Urothelium cell line (cell line): ENCODE measurements at regions not wholly inside any gene's neighbourhood (a gene's known extent, or its start where the extent isn't known, plus 50 kb on each side); places are given as distances from the start of the nearest gene placed in this dataset.
"Not testable (repeated sequence)": the region's sequence is repeated elsewhere in the genome, so short reads cannot be mapped to it uniquely, and the experiment has no call there.

ENCODE experiments used
- DNase-seq: peaks from one replicate; pipeline ENCODE4 v3.0.0; 2011; ENCODE audit warnings: low spot score, mixed read lengths
- FAIRE-seq: peaks from 2 replicates; lab custom pipeline; 2011; peaks lifted over from hg19 to GRCh38; lab: Jason Lieb, UNC

GRCh38 chr6:156616495-156616894 lies 160.7 kb upstream of the ARID1B start:
- DNase-seq (no peak), FAIRE-seq (no peak)

GRCh38 chr6:156613996-156614395 lies 163.2 kb upstream of the ARID1B start:
- DNase-seq (no peak), FAIRE-seq (no peak)

GRCh38 chr6:156612361-156612760 lies 164.8 kb upstream of the ARID1B start:
- DNase-seq, result no peak
- FAIRE-seq, result no peak

DNA sequence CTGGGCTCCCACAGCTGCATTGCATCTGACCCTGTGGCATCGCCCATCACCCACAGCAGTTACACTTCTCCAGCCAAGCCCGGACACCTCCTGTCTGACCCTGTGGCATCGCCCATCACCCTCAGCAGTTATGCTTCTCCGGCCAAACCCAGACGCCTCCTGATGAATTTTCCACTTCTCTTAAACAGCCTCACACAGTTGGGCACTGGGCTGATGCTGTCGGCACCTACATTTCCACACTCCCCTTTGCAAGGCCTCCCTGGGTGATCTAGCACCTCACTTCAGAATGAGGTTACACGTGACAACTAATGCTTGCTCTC lies 175.2 kb upstream of the ARID1B start:
- DNase-seq (no peak), FAIRE-seq (no peak)

- FAIRE-seq, result no peak
- no peak for DNase-seq
Measured at GRCh38 chr6:156601152-156602065, 175.8 kb upstream of the ARID1B start.

DNA sequence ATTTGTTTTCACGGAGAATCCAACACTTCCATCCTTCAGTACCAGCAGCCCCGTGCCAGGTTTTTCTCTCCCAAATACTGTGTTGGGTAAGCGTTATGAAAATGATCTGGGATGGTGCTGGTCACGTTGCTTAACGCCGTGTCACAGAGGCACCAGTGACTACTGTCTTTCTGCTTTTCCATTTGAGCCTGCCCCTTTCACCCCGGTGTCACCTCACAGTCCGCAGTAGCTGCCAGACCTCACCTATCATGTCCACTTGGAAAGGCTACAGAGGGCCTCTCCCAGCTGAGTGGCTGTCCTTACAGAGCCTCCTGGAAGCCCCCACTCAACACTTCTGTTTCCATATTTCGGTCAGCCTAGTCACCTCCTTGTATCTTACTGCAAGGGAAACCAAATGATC lies 176.5 kb upstream of the ARID1B start:
- no peak for DNase-seq
- no peak for FAIRE-seq

DNA sequence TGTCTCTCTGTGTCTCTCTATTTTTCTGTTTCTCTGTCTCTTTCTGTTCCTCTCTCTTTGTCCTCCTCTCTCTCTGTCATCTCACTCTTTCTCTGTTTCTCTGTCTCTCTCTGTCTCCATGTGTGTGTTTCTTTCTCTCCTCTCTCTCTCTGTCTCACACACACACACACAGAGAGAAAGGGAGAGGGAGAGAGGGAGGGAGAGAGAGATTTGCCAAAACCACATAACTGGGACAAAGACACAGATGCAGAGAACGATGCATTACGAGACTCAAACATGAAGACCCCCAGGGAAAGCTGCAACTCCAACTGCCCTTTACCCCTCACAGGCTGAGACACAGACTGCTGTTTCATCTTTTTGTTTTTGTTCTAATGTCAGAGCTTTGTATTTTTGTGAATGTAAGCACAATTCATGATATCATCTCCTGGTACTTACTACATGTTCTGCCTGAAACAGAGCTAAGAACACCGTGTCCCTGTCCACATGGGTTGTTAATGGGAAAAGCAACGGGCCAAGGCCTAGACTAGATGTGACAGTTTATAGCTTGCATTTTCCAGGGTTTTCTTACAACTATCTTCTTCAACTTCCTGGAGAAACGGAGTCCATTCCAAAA lies 177.1 kb upstream of the ARID1B start:
- DNase-seq (no peak), FAIRE-seq (no peak)

- no peak for FAIRE-seq
- DNase-seq, result no peak
Measured at GRCh38 chr6:156599366-156599765, 177.8 kb upstream of the ARID1B start.

DNA sequence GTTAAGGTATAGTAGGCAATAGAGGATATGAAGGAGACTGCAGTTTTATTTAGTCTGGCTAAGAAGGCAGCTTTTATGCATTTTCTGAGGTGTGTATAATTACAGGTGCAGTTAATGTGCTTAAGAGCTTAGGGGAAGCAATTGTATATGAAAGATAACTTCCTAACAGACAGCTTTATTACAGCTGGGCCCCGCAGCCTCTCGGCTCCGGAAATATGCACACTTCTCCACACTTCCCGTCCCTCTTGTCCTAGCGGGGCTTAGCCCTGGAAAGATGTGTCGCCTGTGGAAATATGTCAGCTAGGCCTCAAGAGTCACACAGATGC lies 178.4 kb upstream of the ARID1B start:
- FAIRE-seq, result no peak
- DNase-seq, result no peak

DNA sequence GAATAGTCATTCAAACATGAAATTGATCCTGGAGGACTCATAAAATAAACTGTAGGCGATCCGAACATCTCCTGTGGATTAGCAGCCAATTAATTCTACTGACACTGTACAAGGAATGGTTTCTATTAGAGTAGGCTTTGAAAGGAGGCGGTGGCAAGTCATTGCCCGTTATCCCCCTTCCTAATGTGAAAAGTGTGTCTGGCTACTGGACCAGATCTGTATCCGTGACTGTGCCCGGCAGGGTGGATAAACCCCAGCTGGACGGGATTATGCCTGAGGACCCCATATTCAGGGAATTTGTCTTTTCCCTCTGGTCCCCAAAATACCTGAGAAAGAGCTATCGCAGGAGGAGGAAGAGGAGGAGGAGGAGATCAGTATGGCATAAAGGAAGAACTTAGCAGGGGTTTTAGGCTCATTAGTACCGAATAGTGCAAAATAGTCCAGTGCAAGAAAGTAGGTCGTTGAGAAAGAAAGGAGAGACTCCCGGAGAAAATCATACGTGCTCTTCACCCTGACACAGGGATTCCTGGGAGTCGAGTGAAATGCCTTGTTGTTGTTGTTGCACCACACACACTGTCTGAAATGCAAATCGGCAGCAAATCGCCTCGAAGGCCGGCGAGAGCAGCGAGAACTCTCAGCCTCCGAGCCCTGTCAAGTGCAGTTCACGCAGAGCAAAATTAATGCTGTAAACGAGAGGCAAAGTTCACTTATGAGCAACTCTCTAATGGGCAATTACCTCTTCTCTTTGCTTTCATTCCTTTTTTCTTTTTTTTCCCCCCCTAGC lies 178.9 kb upstream of the ARID1B start:
- FAIRE-seq, result no peak
- no peak for DNase-seq

DNA sequence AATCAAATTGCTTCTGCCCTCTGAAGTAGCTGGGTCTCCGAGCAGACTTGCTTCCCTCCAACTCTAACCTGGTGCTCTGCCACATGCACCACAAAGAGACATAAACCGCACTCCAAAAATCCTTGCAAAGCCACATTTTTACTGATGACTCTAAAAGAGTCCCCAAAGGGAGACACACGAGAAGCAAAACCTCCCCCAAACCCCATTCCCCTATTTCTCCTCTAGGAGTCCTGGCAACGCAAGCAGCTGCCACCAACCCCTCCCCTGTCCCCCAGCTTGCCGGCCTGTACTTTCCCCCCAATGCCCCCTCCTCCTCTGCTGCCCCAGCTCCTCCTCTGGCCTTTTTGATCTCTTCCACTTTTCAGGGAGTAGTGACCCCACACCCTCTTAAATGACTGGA lies 180.1 kb upstream of the ARID1B start:
- DNase-seq (no peak), FAIRE-seq (no peak)

DNA sequence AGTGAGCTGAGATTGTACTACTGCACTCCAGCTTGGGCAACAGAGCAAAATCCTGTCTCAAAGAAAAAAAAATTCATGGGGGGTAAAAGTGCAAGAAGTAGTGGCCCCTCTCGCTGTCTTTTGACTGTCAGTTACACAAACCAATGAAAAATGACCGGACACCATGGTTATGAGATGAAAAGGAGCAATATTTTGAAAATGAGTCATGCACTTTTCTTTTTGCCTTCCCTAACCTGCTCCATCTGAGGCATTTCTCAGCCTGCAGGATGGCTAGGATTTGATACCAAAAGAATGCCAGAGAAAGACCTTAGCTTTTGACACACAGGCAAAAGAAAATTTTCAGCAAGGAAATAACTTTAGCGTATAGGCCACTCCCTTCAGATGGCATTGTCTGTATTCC lies 181.7 kb upstream of the ARID1B start:
- FAIRE-seq (no peak), DNase-seq (peak; percentile 58)

- FAIRE-seq, result no peak
- no peak for DNase-seq
Measured at GRCh38 chr6:156593893-156594292, 183.3 kb upstream of the ARID1B start.

- no peak for FAIRE-seq
- DNase-seq, result no peak
Measured at GRCh38 chr6:156593127-156593526, 184.1 kb upstream of the ARID1B start.

GRCh38 chr6:156590482-156590881 lies 186.7 kb upstream of the ARID1B start:
- no peak for FAIRE-seq

DNA sequence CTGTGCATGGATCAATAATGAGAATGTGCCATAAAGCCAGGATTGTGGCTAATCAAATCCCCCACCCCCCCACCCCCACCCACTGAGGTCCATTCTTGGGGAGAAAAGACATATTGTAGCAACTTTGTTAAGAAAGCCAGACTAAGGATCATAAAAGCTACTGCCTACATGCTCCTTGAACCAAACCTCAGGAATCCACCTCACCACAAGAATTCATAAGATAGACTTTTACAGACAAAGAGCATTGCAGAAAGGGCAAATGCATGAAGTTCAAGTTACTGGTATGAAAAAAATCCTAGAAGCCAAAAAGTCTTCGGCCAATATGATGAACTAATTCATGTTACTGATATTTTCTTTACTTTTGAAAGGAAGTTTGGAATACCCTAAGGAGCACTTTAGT lies 187.9 kb upstream of the ARID1B start:
- FAIRE-seq, result no peak
- DNase-seq, result peak; percentile 64

More at GRCh38 chr6:156590482-156590881, 186.7 kb upstream of the ARID1B start:
- no peak for DNase-seq

DNA sequence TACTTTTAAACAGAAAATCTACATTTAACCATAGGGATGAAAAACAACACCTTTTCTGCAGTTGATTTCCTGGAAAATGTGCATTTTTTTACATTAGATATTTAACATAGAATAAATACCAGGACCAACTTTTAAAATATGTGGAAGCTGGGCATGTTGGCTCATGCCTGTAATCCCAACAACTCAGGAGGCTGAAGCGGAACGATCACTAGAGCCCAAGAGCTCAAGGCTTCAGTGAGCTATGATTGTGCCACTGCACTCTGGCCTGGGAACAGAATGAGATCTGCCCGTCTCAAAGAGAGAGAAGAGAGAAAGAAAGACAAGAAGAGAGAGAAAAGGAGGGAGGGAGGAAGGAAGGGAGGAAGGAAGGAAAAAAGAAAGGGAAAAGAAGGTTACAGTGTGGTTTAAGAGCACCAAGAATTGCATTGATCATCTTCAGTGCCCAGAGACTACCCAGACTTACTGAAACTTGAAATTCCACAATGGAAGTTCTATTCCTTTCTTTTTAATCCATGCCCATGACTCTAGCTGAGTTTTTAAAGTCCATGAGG lies 189.4 kb upstream of the ARID1B start:
- DNase-seq, result no peak
- FAIRE-seq, result no peak

DNA sequence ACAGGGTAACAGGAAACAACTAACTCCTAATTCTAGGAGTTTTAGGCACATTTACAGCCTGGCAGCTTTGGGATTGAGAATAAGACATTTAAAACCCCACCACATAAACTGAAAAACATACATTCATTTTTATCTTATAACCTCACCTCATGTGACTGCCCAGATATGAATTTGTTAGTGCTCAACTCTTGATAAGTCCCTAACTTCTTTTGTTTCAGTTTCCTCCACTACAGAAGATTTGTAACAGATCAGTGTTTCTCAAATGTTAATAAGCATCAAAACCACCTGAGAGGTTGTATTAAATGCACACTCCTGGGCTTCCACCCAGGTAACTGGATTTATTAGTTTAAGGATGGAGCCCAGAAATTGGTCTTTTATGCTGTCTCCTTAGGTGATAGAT lies 190.1 kb upstream of the ARID1B start:
- DNase-seq (no peak), FAIRE-seq (no peak)

- no peak for FAIRE-seq
- DNase-seq, result no peak
Measured at GRCh38 chr6:156585859-156586258, 191.3 kb upstream of the ARID1B start.

DNA sequence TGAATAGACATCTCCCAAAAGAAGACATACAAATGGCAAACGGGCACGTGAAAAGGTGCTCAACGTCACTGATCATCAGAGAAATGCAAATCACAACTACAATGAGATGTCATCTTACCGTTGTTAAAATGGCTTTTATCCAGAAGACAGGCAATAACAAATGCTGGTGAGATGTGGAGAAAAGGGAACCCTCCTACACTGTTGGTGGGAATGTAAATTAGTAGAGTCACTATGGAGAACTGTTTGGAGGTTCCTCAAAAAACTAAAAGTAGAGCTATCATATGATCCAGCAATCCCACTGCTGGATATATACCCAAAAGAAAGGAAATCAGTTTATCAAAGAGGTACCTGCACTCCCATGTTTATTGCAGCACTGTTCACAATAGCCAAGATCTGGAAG lies 193.1 kb upstream of the ARID1B start:
- DNase-seq, FAIRE-seq: not testable (repeated sequence)

DNA sequence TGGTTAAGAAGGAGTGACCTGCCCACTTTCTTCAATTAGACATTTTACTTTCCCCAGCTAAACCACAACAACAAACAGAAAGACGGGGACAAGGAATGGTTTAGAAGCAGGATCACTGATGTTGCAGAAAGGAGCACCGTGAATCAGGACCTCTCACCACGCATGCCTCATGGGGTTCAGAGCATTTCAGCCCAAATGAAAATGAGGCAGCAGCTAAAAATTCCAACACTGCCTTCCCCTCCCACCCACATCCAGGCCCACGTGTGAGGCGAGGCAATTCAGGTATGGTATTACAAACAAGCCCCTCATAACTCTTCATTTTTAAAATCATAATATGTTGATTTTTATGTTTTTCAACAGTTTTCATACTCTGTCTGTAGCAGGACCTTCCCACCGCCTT lies 194.1 kb upstream of the ARID1B start:
- no peak for FAIRE-seq
- DNase-seq, result no peak
